ENCODE measurements at regions not wholly inside any gene's neighbourhood (a gene's known extent, or its start where the extent isn't known, plus 50 kb on each side); places are given as distances from the start of the nearest gene placed in this dataset.

DNA sequence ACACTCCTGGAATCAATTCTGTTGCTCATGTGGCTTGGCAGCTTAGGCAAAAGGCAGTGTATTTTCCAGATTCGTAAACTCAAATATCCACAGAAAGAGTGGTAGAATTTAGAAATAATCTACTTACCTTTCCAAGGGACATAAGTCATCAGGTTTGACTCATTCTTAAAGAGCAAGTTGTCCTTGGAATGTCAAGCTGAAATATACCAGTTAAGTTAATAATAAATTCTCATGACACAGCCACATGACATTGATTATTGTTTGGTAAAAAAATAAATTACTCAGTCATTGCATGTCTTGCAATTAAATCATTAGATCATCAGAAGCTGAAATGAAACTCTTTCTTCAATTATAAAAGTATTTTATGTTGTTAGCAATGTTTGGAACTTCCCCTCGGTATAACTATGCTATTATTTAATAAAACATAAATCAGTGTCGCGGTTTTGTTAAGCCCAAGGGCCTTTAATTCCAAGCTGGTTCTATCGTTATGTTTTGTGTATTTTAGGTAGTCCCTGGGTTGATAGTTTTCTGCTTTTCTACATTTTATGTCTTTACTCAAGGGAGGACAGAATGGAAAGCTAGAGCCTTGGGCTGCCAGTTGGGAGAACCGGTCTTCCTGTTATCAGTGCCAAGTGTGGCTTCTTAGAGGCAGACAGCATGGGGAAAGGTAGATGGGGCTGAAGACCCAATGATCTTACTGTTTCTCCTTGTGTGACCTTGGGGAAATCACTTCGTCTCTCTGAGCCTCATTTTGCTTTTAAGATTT lies 79.3 kb upstream of the PRLR start:
- FAIRE-seq (no peak), ATAC-seq (peak in 3 of 4 donors; percentile 31 to 64 (median 41)), DNase-seq (no peak)
- no peak overlapping the region for H3K27ac ChIP-seq
- no peak overlapping the region for H3K4me3 ChIP-seq
- peaks cover 0 to 17% (median 0%) of the 10 kb centered on the region in 3 donors for H3K4me1 ChIP-seq
- TF ChIP-seq CTCF (IDR thresholded peaks at IDR 0.05), result no peak
- H3K9me3 ChIP-seq, result no peaks in the 10 kb centered on the region
- 54 to 62% methylated on average over 7 of the region's 7 CpGs for WGBS, 2 donors
- no peaks in the 10 kb centered on the region for H3K27me3 ChIP-seq
- intact Hi-C loops (cut with DNase I), result no loop called here
- H3K36me3 ChIP-seq, result no peaks in the 10 kb centered on the region

DNA sequence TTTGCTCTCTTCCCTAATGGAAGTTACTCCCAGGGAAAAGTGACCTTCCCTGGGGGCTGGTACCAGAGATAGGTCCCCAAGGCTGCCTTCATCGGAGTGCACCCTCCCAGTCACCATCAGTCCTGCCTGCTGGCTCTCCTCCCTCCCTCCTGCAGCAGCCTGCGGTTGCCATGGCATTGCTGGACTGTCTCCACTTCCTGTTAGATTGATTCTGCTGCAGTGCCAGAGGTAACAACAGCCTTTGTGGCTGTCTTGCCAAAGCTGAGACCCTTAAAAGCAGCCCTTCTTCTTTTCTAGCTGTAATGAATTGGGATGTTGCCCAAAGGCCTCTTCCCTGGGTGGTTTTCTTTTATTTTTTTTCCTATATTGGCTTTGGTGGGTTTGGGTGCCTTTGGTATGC lies 78.1 kb upstream of the PRLR start:
- TF ChIP-seq CTCF (IDR thresholded peaks at IDR 0.05), result no peak
- no peaks in the 10 kb centered on the region for H3K27me3 ChIP-seq
- H3K4me3 ChIP-seq, result no peak overlapping the region
- no peaks in the 10 kb centered on the region for H3K36me3 ChIP-seq
- 35 to 41% methylated on average over 2 of the region's 2 CpGs for WGBS, 2 donors
- no peaks in the 10 kb centered on the region for H3K9me3 ChIP-seq
- DNase-seq (peak in 3 of 6 donors; percentile 27 to 34 (median 30)), FAIRE-seq (no peak), ATAC-seq (peak; percentile 70 to 81 (median 78))
- no peak overlapping the region for H3K27ac ChIP-seq
- intact Hi-C loops (cut with DNase I), result no loop called here
- H3K4me1 ChIP-seq, result peaks cover 0 to 17% (median 0%) of the 10 kb centered on the region in 3 donors

DNA sequence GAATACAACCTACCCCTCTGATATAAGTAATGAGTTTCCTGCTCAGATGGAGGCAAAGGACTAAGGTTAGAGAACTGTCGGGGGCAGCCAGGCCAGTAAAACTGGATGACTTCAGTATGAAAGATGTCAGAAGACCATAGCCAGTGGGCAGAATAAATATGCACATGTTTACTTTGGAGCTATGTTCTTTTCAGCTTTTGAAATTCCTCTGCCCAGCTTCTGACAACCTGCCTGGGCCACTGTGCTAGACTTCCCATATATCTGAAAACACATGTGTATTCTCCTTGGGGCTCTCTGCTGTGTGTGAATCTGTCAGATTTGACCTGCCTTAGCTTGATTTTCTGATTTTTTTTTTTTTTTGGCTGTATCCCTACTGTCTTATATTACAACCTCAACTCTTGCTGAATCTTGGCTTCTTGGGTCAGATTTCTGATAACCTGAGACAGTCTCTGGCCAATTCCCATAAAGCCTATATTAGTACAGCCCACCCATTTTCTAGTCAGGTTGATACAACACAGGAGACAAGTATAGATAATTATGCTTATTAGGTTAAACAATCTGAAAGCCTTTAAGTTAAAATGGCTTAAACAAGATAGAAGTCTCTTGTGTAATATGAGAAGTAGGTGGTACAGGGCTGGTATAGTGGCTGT lies 76.6 kb upstream of the PRLR start:
- Histone ChIP-seq H3K9me3 (no peaks in the 10 kb centered on the region), H3K4me3 (no peak overlapping the region), H3K27ac (no peak overlapping the region), H3K27me3 (no peaks in the 10 kb centered on the region), H3K36me3 (no peaks in the 10 kb centered on the region), H3K4me1 (peaks cover 0 to 17% (median 0%) of the 10 kb centered on the region in 3 donors)
- FAIRE-seq, result no peak
- 71 to 89% methylated on average over 1 of the region's 1 CpG for WGBS, 2 donors
- peak in 3 of 4 donors; percentile 25 to 67 (median 52) for ATAC-seq
- DNase-seq, result no peak
- TF ChIP-seq CTCF (IDR thresholded peaks at IDR 0.05), result no peak
- intact Hi-C loops (cut with DNase I), result no loop called here

- Histone ChIP-seq H3K27ac (no peak overlapping the region), H3K36me3 (no peaks in the 10 kb centered on the region), H3K27me3 (no peaks in the 10 kb centered on the region), H3K4me3 (no peak overlapping the region), H3K4me1 (peaks cover 0 to 17% (median 0%) of the 10 kb centered on the region in 3 donors), H3K9me3 (no peaks in the 10 kb centered on the region)
- FAIRE-seq (no peak), DNase-seq (no peak), ATAC-seq (no peak)
- intact Hi-C loops (cut with DNase I), result no loop called here
- no peak for TF ChIP-seq CTCF (IDR thresholded peaks at IDR 0.05)
- WGBS, 2 donors, result 58 to 61% methylated on average over 2 of the region's 2 CpGs
Observed at GRCh38 chr5:35305336-35306020, 75.2 kb upstream of the PRLR start.
